ENCODE measurements at regions not wholly inside any gene's neighbourhood (a gene's known extent, or its start where the extent isn't known, plus 50 kb on each side); places are given as distances from the start of the nearest gene placed in this dataset.

DNA sequence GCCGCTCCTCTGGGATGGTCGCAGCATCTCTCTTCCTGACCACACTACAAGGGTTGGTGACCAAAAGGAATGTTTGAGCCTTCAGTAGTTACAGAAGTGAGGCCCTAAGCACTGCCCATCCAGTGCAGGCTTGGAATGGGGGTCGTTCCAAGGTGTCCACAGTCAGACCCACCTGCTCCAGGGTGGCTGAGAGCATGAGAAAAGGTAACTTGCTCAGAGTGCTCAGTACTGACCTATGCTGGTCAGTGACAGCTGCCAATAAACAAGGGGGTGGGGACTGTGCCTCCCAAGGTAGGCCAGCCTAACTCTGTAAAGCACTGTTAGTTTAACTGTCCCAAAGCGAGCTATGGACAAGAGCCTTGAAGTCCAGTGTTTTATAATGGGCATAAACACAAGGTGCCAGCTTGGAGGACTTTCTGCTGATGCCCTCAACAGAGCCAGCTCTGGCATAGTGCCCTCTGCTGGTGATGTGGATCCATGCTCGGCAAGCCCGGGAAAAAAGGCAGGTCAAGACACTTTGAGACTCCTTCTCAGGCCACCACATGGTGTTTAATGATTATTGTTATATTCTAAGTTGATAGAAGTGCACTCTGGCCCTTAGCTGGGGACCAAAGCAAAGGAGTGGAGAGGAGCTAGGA is 78.1 kb upstream of the DNAH14 start (continued):
- TF ChIP-seq, protein P1, sequence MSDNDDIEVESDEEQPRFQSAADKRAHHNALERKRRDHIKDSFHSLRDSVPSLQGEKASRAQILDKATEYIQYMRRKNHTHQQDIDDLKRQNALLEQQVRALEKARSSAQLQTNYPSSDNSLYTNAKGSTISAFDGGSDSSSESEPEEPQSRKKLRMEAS (IDR thresholded peaks at IDR 0.05) = peak; percentile 58; the same call in 1 of the 2 replicates
